HL-60 (cell line): ENCODE measurements at regions not wholly inside any gene's neighbourhood (a gene's known extent, or its start where the extent isn't known, plus 50 kb on each side); places are given as distances from the start of the nearest gene placed in this dataset.

ENCODE experiments used
- CTCF ChIP-seq: IDR thresholded peaks from one replicate; pipeline ENCODE4 v1.5.1; 2011; ENCODE audit warnings: low read length, control low read depth, inconsistent platforms; ENCODE audit not compliant: insufficient read depth
- GABPA ChIP-seq: IDR thresholded peaks from 2 replicates; pipeline ENCODE4 v1.6.1; 2012; ENCODE audit warnings: low read depth
- POLR2AphosphoS5 ChIP-seq: IDR thresholded peaks from 2 replicates; pipeline ENCODE4 v1.6.1; 2012; ENCODE audit warnings: low read depth
- REST ChIP-seq: IDR thresholded peaks from 2 replicates; pipeline ENCODE4 v1.6.1; 2012; ENCODE audit warnings: low read depth; ENCODE audit not compliant: insufficient replicate concordance
- SPI1 ChIP-seq: IDR thresholded peaks from 2 replicates; pipeline ENCODE4 v1.6.1; 2012; ENCODE audit warnings: low read depth, mild to moderate bottlenecking, borderline replicate concordance

GRCh38 chr6:22476811-22477390, 92.5 kb upstream of the HDGFL1 start:
- TF ChIP-seq CTCF, result no peak
- no peak for TF ChIP-seq SPI1
- TF ChIP-seq POLR2AphosphoS5, result no peak
- no peak for TF ChIP-seq REST
- TF ChIP-seq GABPA, result no peak
